ENCODE measurements at regions not wholly inside any gene's neighbourhood (a gene's known extent, or its start where the extent isn't known, plus 50 kb on each side); places are given as distances from the start of the nearest gene placed in this dataset.
A peak's percentile ranks its signal among the peaks of the same experiment; 100 is the strongest.
"Not testable (repeated sequence)": the region's sequence is repeated elsewhere in the genome, so short reads cannot be mapped to it uniquely, and the experiment has no call there.

- no peak for DNase-seq
Measured at GRCh38 chr12:46990211-46990610, 89.2 kb upstream of the PCED1B start.

GRCh38 chr12:46992051-46992450, 87.4 kb upstream of the PCED1B start:
- not testable (repeated sequence) for DNase-seq

DNA sequence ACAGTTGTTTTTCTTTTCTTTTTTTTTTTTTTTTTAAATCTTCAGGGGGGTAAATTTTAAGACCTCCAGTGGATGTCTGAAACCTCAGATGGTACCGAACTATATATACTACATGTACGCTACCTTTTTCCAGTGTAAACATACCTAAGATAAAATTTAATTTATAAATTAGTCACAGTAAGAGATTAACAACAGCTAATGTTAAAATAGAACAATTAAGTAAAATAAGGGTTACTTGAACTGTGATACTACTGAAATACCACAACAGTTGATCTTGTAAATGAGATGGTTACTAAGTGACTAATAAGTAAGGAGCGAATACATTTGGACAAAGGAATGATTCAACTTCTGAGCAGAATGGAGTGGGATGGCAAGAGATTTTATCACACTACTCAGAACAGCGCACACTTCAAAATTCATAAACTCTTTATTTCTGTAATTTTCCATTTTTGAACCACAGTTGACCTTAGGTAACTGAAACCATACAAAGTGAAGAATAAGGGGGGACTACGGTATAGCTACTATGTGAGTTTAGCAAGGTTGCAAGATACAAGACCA, 80.5 kb upstream of the PCED1B start:
- no peak for DNase-seq

DNA sequence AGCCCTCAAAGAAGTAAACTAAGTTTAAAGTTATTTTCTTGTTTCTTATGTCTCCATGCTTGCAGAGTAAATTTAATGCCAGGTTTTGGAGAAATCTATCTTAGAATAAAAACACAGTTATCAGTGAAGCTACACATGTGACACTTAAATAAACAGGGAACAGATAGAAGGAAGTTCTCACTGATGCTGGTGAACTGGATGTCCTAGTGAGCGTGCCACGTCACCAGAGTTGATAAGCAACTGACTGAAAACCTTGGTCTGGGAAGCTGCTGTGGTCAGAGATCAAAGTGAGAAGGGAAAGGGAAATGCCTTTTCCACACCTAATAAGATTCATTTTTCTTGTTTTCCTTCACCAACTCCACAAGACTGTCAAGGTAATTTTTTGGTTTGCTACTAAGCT, 74.8 kb upstream of the PCED1B start:
- no peak for DNase-seq

DNA sequence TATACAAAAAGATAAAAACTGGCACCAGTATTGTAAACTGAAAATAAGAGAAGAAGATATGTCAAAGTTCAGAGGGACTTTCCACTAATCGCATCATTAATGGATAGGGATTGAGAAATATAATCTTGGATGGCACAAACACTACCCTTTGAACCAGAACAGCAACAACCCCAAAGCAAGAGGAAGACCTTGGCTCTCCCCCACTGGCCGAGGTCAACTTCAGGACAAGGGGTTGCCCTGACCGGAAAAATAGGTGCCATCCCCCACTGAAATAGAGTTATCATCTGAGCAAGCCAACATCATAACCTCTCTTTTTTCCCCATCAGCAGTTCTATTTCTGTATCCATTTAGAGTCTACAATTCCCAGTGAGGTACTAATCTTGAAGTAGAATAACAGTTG, 72.4 kb upstream of the PCED1B start:
- no peak for DNase-seq

GRCh38 chr12:47012552-47012951, 66.9 kb upstream of the PCED1B start:
- DNase-seq, result no peak

- no peak for DNase-seq
Measured at GRCh38 chr12:47014474-47014873, 64.9 kb upstream of the PCED1B start.

DNA sequence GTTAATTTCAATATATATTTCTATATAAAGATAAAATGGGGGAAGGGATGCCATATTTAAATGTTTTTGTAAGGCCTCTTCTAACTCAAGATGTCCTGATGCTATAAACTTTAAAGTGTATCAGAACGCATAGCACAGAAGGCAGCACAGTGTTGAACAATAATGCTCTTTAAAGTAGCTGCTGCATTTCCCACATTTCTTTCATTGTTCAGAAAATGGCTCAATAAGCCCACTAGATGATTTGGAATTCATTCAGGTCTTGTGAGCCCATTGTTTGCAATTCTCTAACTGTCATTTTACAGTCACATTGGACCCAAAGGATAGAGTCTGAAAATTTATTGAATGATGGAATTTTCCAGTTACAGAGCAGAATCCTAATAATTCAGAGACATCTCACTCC, 64.0 kb upstream of the PCED1B start:
- DNase-seq, result no peak

- DNase-seq, result no peak
Measured at GRCh38 chr12:47017041-47017713, 62.2 kb upstream of the PCED1B start.

GRCh38 chr12:47017901-47018475, 61.4 kb upstream of the PCED1B start:
- DNase-seq, result no peak

DNA sequence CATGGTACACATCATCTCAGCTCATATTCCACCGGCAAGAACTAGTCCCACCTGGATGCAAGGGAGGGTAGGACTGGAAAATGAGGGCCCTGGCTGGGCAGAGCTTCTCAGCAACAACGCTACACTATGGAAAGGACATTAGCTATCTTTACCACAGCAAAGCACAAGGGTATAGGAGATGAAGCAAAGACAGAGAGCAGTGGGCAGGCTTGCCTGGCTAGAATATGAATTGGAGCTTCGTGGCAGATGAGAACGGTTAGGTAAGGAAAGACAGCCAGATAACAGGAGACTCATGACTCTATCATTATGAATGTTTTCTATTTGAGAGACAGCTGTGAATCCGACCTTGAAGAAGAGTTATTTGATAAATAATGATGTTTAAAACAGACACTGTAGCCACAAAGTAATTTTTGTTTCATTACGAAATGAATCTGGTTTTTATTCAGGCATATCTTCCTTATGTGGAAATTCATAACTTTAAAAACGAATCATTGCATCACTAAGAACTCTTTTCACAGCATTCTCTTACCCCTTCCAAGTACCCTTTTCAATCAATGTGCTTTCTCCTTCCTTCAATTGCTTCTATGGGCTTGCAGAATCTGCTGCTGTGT, 59.1 kb upstream of the PCED1B start:
- no peak for DNase-seq

GRCh38 chr12:47021298-47021697, 58.1 kb upstream of the PCED1B start:
- DNase-seq, result peak; percentile 26 to 73

GRCh38 chr12:47022296-47022695, 57.1 kb upstream of the PCED1B start:
- no peak for DNase-seq

DNA sequence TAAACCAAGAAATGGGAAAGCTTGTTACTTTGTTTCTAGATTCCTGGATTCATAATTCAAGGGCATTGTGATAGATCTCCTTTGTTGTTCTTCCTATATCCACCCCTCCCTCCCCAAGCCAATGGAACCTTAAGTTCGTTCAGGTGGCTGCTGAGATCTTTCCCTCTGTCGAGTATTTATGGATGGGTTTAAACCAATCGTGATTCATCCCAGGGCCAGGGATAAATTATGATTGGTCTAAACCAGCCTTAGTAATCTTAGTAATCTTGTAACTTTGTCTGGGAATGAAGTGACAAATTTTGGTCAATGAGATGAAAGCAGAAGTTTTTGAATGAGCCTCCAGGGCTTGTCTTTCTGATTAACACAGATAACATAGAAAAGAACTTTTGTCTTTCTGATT, 56.1 kb upstream of the PCED1B start:
- no peak for DNase-seq

- DNase-seq, result no peak
Measured at GRCh38 chr12:47023953-47024352, 55.5 kb upstream of the PCED1B start.

DNA sequence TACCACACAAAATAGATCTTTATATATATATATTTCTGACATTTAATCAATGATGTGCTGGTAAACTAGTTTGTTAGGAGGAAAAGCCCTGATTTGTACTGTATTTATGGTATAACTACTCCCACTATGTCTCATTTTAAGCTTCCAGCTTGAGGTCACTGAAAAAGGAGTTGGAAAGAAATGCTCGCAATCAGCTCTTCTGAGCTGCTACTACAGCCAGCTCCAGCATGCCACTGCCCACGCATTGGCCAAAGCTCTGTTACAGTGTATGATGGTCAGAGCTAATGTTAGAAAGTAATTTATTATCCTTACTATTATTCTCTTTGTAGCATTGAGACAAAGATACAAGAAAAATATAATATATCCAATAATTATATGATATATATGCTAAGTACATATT, 55.0 kb upstream of the PCED1B start:
- DNase-seq, result no peak

DNA sequence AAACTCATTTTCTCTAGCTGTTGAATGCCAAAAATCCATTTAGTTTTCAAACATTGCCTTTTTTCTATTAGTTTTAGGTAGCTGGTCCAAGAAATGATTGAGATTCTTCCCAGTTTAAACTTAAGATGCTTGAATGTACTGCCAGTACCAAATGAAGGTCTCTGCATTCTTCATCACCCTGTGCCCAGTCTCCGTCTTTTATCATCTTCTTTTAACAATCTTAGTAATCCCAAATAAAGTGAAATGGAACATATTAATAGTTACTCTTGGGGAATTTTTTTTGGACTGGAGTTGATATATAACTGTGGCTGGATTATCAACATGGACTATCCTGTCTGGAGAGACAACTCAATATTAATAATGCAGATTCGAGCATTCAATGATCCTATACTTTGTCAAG, 54.1 kb upstream of the PCED1B start:
- DNase-seq, result no peak

- DNase-seq, result no peak
Measured at GRCh38 chr12:47025798-47026197, 53.6 kb upstream of the PCED1B start.

- no peak for DNase-seq
Measured at GRCh38 chr12:47026291-47026690, 53.1 kb upstream of the PCED1B start.

Data from NCI-H2081 (cell line).